AG04449 (cell line): ENCODE measurements at regions not wholly inside any gene's neighbourhood (a gene's known extent, or its start where the extent isn't known, plus 50 kb on each side); places are given as distances from the start of the nearest gene placed in this dataset.

Experiments
- CTCF ChIA-PET: fragments of 350-600 bp; formaldehyde crosslinking; extraction: SDS; loops from one replicate; lab custom pipeline; 2021; ENCODE audit warnings: antibody characterized with exemption; lab: Yijun Ruan, JAX
- POLR2A ChIA-PET: fragments of 400-600, 350-600 bp; formaldehyde crosslinking; extraction: SDS; loops from one replicate; lab custom pipeline; 2020; ENCODE audit warnings: antibody characterized with exemption, inconsistent platforms; lab: Yijun Ruan, JAX
- DNase-seq: peaks from one replicate; pipeline ENCODE4 v3.0.0-alpha.2; 2010; ENCODE audit warnings: low read depth, low spot score
- H3K4me3 ChIP-seq: 2 replicates; pipeline ENCODE4 v1.5.1; 2011; ENCODE audit warnings: low read depth, mild to moderate bottlenecking, control low read depth, low read length
- CTCF ChIP-seq: IDR thresholded peaks from one replicate; pipeline ENCODE4 v1.5.1; 2011; ENCODE audit warnings: mild to moderate bottlenecking, moderate library complexity, low read length, control low read depth, inconsistent platforms; ENCODE audit not compliant: insufficient read depth; ENCODE audit errors: missing control alignments

DNA sequence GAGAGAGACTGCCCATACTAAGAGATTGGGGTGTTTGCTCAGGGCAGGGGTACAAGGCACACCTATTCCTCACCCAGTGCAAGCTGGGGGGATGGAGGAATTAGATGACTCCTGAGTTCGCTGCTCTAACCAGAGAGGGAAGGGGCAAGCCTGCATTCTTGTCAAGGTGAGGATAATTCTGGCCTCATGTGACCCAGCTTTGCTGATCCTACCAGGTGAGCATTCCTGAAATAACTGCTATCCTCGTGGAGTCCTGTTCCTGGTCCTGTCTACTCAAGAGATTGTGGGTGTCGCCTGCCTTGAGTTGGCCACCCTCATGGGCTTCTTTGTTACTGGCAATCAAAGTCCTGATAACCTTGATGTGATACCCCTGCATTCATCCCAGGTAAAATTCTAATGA lies 206.0 kb downstream of the SPP2 start:
- no peak for TF ChIP-seq CTCF
- ChIA-PET CTCF (interaction anchor here (1.0 to 4.8 kb wide), 4 partner anchors 8 to 281 kb away, joined by 3 to 50 read pairs (median 6); no protein-coding TSS in a partner anchor), POLR2A (no interaction called here)
- no peak overlapping the region for H3K4me3 ChIP-seq
- no peak for DNase-seq

- TF ChIP-seq CTCF: no peak
- H3K4me3 ChIP-seq: no peak overlapping the region
- ChIA-PET CTCF (interaction anchor here (1.0 to 2.0 kb wide), 2 partner anchors 119 to 243 kb away, joined by 3 to 16 read pairs; no protein-coding TSS in a partner anchor), POLR2A (interaction anchor here (1.0 kb wide), 1 partner anchor 52 kb away, joined by 3 read pairs; no protein-coding TSS in a partner anchor)
- DNase-seq: no peak
Observed at GRCh38 chr2:234254783-234255521, 204.4 kb downstream of the SPP2 start.

GRCh38 chr2:234252772-234253171 lies 202.3 kb downstream of the SPP2 start:
- H3K4me3 ChIP-seq: no peak overlapping the region
- DNase-seq: no peak
- CTCF ChIA-PET: interaction anchor here (2.1 to 2.4 kb wide), 2 partner anchors 36 to 117 kb away, joined by 6 to 15 read pairs; no protein-coding TSS in a partner anchor
- POLR2A ChIA-PET: interaction anchor here (1.2 to 1.7 kb wide), 2 partner anchors 11 to 37 kb away, joined by 3 to 5 read pairs; no protein-coding TSS in a partner anchor
- no peak for TF ChIP-seq CTCF

GRCh38 chr2:234251326-234252271 lies 201.1 kb downstream of the SPP2 start:
- peak; percentile 93 for DNase-seq
- CTCF ChIA-PET: interaction anchor here (0.6 to 2.4 kb wide), 5 partner anchors 9 to 118 kb away, joined by 3 to 15 read pairs (median 5); no protein-coding TSS in a partner anchor
- no peak overlapping the region for H3K4me3 ChIP-seq
- TF ChIP-seq CTCF: no peak
- POLR2A ChIA-PET: interaction anchor here (0.7 to 1.7 kb wide), 5 partner anchors 9 to 201 kb away, joined by 3 to 5 read pairs (median 3); no protein-coding TSS in a partner anchor

- CTCF ChIA-PET: interaction anchor here (1.1 to 2.4 kb wide), 4 partner anchors 9 to 115 kb away, joined by 3 to 15 read pairs (median 6); no protein-coding TSS in a partner anchor
- no peak for TF ChIP-seq CTCF
- H3K4me3 ChIP-seq: no peak overlapping the region
- POLR2A ChIA-PET: interaction anchor here (1.5 to 1.7 kb wide), 2 partner anchors 9 to 201 kb away, joined by 4 to 5 read pairs; no protein-coding TSS in a partner anchor
- DNase-seq: no peak
Observed at GRCh38 chr2:234250926-234251325, 200.4 kb downstream of the SPP2 start.
